Osteoblast (primary cell): ENCODE measurements at regions not wholly inside any gene's neighbourhood (a gene's known extent, or its start where the extent isn't known, plus 50 kb on each side); places are given as distances from the start of the nearest gene placed in this dataset.

Experiments used
- DNase-seq: peaks from one replicate; pipeline ENCODE4 v3.0.0; 2011; ENCODE audit warnings: low spot score, mixed read lengths; ENCODE audit not compliant: insufficient read length; ENCODE audit errors: missing footprints
- H2AFZ ChIP-seq: 2 replicates; pipeline ENCODE4 v1.6.0; 2011; ENCODE audit warnings: mild to moderate bottlenecking, low read length
- H3K27ac ChIP-seq: 2 replicates; pipeline ENCODE4 v1.5.1; 2011; ENCODE audit warnings: mild to moderate bottlenecking, low read depth, low read length, moderate library complexity
- H3K27me3 ChIP-seq: 2 replicates; pipeline ENCODE4 v1.6.0; 2012; ENCODE audit warnings: mild to moderate bottlenecking, control low read depth, inconsistent platforms, low read length, moderate library complexity; ENCODE audit not compliant: insufficient read depth
- H3K36me3 ChIP-seq: 2 replicates; pipeline ENCODE4 v1.5.1; 2011; ENCODE audit warnings: mild to moderate bottlenecking, low read length, control low read depth, moderate library complexity; ENCODE audit not compliant: insufficient read depth
- H3K4me1 ChIP-seq: 2 replicates; pipeline ENCODE4 v1.5.1; 2011; ENCODE audit warnings: mild to moderate bottlenecking, low read length, control low read depth, moderate library complexity; ENCODE audit not compliant: insufficient read depth
- H3K4me2 ChIP-seq: 2 replicates; pipeline ENCODE4 v1.6.0; 2011; ENCODE audit warnings: mild to moderate bottlenecking, low read length; ENCODE audit not compliant: insufficient read depth
- H3K4me3 ChIP-seq: fragments of 200-600 bp; sonication (generic); 3 replicates; pipeline ENCODE4 v1.5.1; 2012; ENCODE audit warnings: mild to moderate bottlenecking, low read length, inconsistent platforms; ENCODE audit not compliant: insufficient read depth
- H3K79me2 ChIP-seq: 2 replicates; pipeline ENCODE4 v1.6.0; 2012; ENCODE audit warnings: mild to moderate bottlenecking, low read length, control low read depth, inconsistent platforms; ENCODE audit not compliant: insufficient read depth
- H3K9me3 ChIP-seq: 2 replicates; pipeline ENCODE4 v1.5.1; 2011; ENCODE audit warnings: low read depth, low read length, control low read depth
- H4K20me1 ChIP-seq: 2 replicates; pipeline ENCODE4 v1.6.0; 2012; ENCODE audit warnings: mild to moderate bottlenecking, low read length, control low read depth; ENCODE audit not compliant: insufficient read depth
- CTCF ChIP-seq: IDR thresholded peaks from 2 replicates; pipeline ENCODE4 v1.5.1; 2011; ENCODE audit warnings: mild to moderate bottlenecking, low read depth, low read length, moderate library complexity; ENCODE audit errors: extremely low read depth

GRCh38 chr16:87166934-87167333, 150.3 kb downstream of the C16orf95 start:
- no peak overlapping the region for H3K4me2 ChIP-seq

GRCh38 chr16:87169509-87169995, 147.6 kb downstream of the C16orf95 start:
- H3K27me3 ChIP-seq: peaks cover 7% of the 10 kb centered on the region
- H3K4me1 ChIP-seq: peaks cover 15% of the 10 kb centered on the region
- H3K27ac ChIP-seq: no peak overlapping the region
- no peak overlapping the region for H3K4me2 ChIP-seq
- H3K9me3 ChIP-seq: no peaks in the 10 kb centered on the region
- no peak overlapping the region for H3K4me3 ChIP-seq
- no peak overlapping the region for H2AFZ ChIP-seq
- no peak for TF ChIP-seq CTCF
- no peaks in the 10 kb centered on the region for H3K79me2 ChIP-seq
- H3K36me3 ChIP-seq: no peaks in the 10 kb centered on the region
- no peak for DNase-seq
- H4K20me1 ChIP-seq: no peaks in the 10 kb centered on the region

More at GRCh38 chr16:87166934-87167333, 150.3 kb downstream of the C16orf95 start:
- no peaks in the 10 kb centered on the region for H3K36me3 ChIP-seq
- no peaks in the 10 kb centered on the region for H3K9me3 ChIP-seq
- no peaks in the 10 kb centered on the region for H3K79me2 ChIP-seq
- no peak for TF ChIP-seq CTCF
- no peak for DNase-seq
- H4K20me1 ChIP-seq: no peaks in the 10 kb centered on the region
- H3K27ac ChIP-seq: no peak overlapping the region
- peaks cover 10% of the 10 kb centered on the region for H3K27me3 ChIP-seq
- H2AFZ ChIP-seq: no peak overlapping the region
- H3K4me1 ChIP-seq: peaks cover 3% of the 10 kb centered on the region
- H3K4me3 ChIP-seq: no peak overlapping the region

- H3K36me3 ChIP-seq: no peaks in the 10 kb centered on the region
- no peak overlapping the region for H3K27ac ChIP-seq
- peaks cover 15% of the 10 kb centered on the region for H3K4me1 ChIP-seq
- no peak overlapping the region for H3K4me3 ChIP-seq
- no peak for DNase-seq
- no peaks in the 10 kb centered on the region for H4K20me1 ChIP-seq
- no peak for TF ChIP-seq CTCF
- no peak overlapping the region for H3K4me2 ChIP-seq
- peaks cover 7% of the 10 kb centered on the region for H3K27me3 ChIP-seq
- no peaks in the 10 kb centered on the region for H3K9me3 ChIP-seq
- H3K79me2 ChIP-seq: no peaks in the 10 kb centered on the region
- H2AFZ ChIP-seq: no peak overlapping the region
Observed at GRCh38 chr16:87170310-87170709, 146.9 kb downstream of the C16orf95 start.

- H4K20me1 ChIP-seq: no peaks in the 10 kb centered on the region
- no peak for TF ChIP-seq CTCF
- no peaks in the 10 kb centered on the region for H3K27me3 ChIP-seq
- DNase-seq: no peak
- no peaks in the 10 kb centered on the region for H3K79me2 ChIP-seq
- H3K4me2 ChIP-seq: no peak overlapping the region
- no peaks in the 10 kb centered on the region for H3K36me3 ChIP-seq
- no peak overlapping the region for H3K4me3 ChIP-seq
- no peak overlapping the region for H2AFZ ChIP-seq
- no peak overlapping the region for H3K27ac ChIP-seq
- peaks cover 12% of the 10 kb centered on the region for H3K4me1 ChIP-seq
- no peaks in the 10 kb centered on the region for H3K9me3 ChIP-seq
Observed at GRCh38 chr16:87171723-87172122, 145.5 kb downstream of the C16orf95 start.
